Neural progenitor cell (in vitro differentiated cells): ENCODE measurements at regions not wholly inside any gene's neighbourhood (a gene's known extent, or its start where the extent isn't known, plus 50 kb on each side); places are given as distances from the start of the nearest gene placed in this dataset.

Source experiments
- DNase-seq: peaks from one replicate; pipeline ENCODE4 v3.0.0-alpha.2; 2016; ENCODE audit warnings: low spot score
- H2AFZ ChIP-seq: fragments of 200-600 bp; sonication (generic); replicated peaks from 2 replicates; pipeline ENCODE4 v1.6.1; 2016; ENCODE audit warnings: antibody characterized with exemption
- H3F3A ChIP-seq: fragments of 200-600 bp; sonication (generic); 2 replicates; pipeline ENCODE4 v1.6.1; 2016; ENCODE audit warnings: antibody characterized with exemption, low read depth
- H3K27ac ChIP-seq: fragments of 200-600 bp; sonication (generic); 2 replicates; pipeline ENCODE4 v1.5.1; 2016; ENCODE audit warnings: mild to moderate bottlenecking
- H3K27me3 ChIP-seq: fragments of 200-600 bp; sonication (generic); 2 replicates; pipeline ENCODE4 v1.6.1; 2016; ENCODE audit warnings: mild to moderate bottlenecking, moderate library complexity
- H3K36me3 ChIP-seq: fragments of 200-600 bp; sonication (generic); 2 replicates; pipeline ENCODE4 v1.5.1; 2016
- H3K4me1 ChIP-seq: fragments of 200-600 bp; sonication (generic); 2 replicates; pipeline ENCODE4 v1.6.1; 2016; ENCODE audit warnings: mixed run types
- H3K4me2 ChIP-seq: fragments of 200-600 bp; sonication (generic); 2 replicates; pipeline ENCODE4 v1.6.1; 2016
- H3K4me3 ChIP-seq: fragments of 200-600 bp; sonication (generic); 2 replicates; pipeline ENCODE4 v1.5.1; 2016
- H3K79me2 ChIP-seq: fragments of 200-600 bp; sonication (generic); 2 replicates; pipeline ENCODE4 v1.6.1; 2016; ENCODE audit warnings: low read depth
- H3K9ac ChIP-seq: fragments of 200-600 bp; sonication (generic); 2 replicates; pipeline ENCODE4 v1.6.1; 2016
- H3K9me3 ChIP-seq: fragments of 200-600 bp; sonication (generic); 2 replicates; pipeline ENCODE4 v1.5.1; 2016; ENCODE audit warnings: low read depth
- H4K20me1 ChIP-seq: fragments of 200-600 bp; sonication (generic); 2 replicates; pipeline ENCODE4 v1.6.1; 2016; ENCODE audit warnings: low read depth
- H3K27ac Mint-ChIP-seq: 3 replicates; pipeline ENCODE4 v1.8.0; 2021; ENCODE audit warnings: mixed read lengths
- H3K27me3 Mint-ChIP-seq: 2 replicates; pipeline ENCODE4 v1.8.0; 2022; ENCODE audit warnings: low read depth, mild to moderate bottlenecking, inconsistent platforms, moderate library complexity, mixed read lengths; ENCODE audit not compliant: insufficient read depth
- H3K36me3 Mint-ChIP-seq: 3 replicates; pipeline ENCODE4 v1.8.0; 2021; ENCODE audit warnings: mixed read lengths
- H3K4me1 Mint-ChIP-seq: 3 replicates; pipeline ENCODE4 v1.8.0; 2021; ENCODE audit warnings: mixed read lengths
- H3K4me3 Mint-ChIP-seq: 3 replicates; pipeline ENCODE4 v1.8.0; 2021; ENCODE audit warnings: mild to moderate bottlenecking, moderate library complexity, mixed read lengths
- H3K9me3 Mint-ChIP-seq: 3 replicates; pipeline ENCODE4 v1.8.0; 2020; ENCODE audit warnings: mixed read lengths
- CTCF ChIP-seq: fragments of 200-600 bp; sonication (generic); IDR thresholded peaks from 2 replicates; pipeline ENCODE4 v1.5.1; 2017; ENCODE audit warnings: antibody characterized with exemption, mild to moderate bottlenecking
- EZH2 ChIP-seq: fragments of 200-600 bp; sonication (generic); IDR thresholded peaks from 2 replicates; pipeline ENCODE4 v1.6.1; 2017; ENCODE audit warnings: antibody characterized with exemption, mild to moderate bottlenecking, moderate library complexity
- EZH2phosphoT487 ChIP-seq: fragments of 200-600 bp; sonication (generic); IDR thresholded peaks from 2 replicates; pipeline ENCODE4 v1.6.1; 2017; ENCODE audit warnings: antibody characterized with exemption

- no peaks in the 10 kb centered on the region for H3K4me1 Mint-ChIP-seq
- Histone ChIP-seq H3K27me3 (no peaks in the 10 kb centered on the region), H3F3A (no peaks in the 10 kb centered on the region), H3K9me3 (no peaks in the 10 kb centered on the region), H3K4me1 (no peaks in the 10 kb centered on the region), H3K79me2 (no peaks in the 10 kb centered on the region), H2AFZ (peak overlapping the region; percentile 61), H3K36me3 (no peaks in the 10 kb centered on the region), H3K9ac (no peak overlapping the region), H3K27ac (no peak overlapping the region), H3K4me3 (no peak overlapping the region), H3K4me2 (no peak overlapping the region), H4K20me1 (no peaks in the 10 kb centered on the region)
- no peak overlapping the region for H3K4me3 Mint-ChIP-seq
- peaks cover 5% of the 10 kb centered on the region for H3K27me3 Mint-ChIP-seq
- no peaks in the 10 kb centered on the region for H3K9me3 Mint-ChIP-seq
- H3K27ac Mint-ChIP-seq = no peak overlapping the region
- no peak for DNase-seq
- no peaks in the 10 kb centered on the region for H3K36me3 Mint-ChIP-seq
- TF ChIP-seq CTCF (peak; percentile 29), EZH2 (no peak), EZH2phosphoT487 (no peak)
These were observed 85.4 kb upstream of the SLC13A1 start for GRCh38 chr7:123285076-123285700.

DNA sequence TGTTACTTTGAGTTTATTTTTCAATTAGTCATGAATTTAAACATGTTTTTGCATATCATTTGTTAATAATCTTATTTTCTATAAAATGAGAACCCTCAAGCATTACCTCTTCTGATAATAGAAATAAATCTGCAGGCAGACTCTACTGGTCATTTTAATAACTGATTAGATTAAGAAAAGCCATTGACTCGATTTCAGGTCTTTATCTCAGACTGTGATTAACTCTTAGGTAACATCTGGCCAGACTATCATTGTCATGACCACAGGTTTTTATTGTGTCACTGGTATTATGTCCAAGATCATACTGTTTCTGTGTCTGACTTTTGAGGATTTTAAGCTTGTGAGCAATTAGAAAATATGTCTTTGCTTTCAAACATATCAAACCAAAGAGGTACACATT lies 83.6 kb upstream of the SLC13A1 start:
- Histone ChIP-seq H4K20me1 (no peaks in the 10 kb centered on the region), H3K9ac (no peak overlapping the region), H3K4me3 (no peak overlapping the region), H3K4me1 (no peaks in the 10 kb centered on the region), H3K36me3 (no peaks in the 10 kb centered on the region), H3K27me3 (no peaks in the 10 kb centered on the region), H3K79me2 (no peaks in the 10 kb centered on the region), H2AFZ (no peak overlapping the region), H3F3A (no peaks in the 10 kb centered on the region), H3K4me2 (no peak overlapping the region), H3K27ac (no peak overlapping the region), H3K9me3 (no peaks in the 10 kb centered on the region)
- Mint-ChIP-seq H3K9me3 (no peaks in the 10 kb centered on the region), H3K4me3 (no peak overlapping the region), H3K36me3 (no peaks in the 10 kb centered on the region), H3K4me1 (no peaks in the 10 kb centered on the region), H3K27ac (no peak overlapping the region), H3K27me3 (peaks cover 5% of the 10 kb centered on the region)
- TF ChIP-seq CTCF = no peak
- TF ChIP-seq EZH2 = no peak
- no peak for TF ChIP-seq EZH2phosphoT487
- no peak for DNase-seq

GRCh38 chr7:123282181-123282580 lies 82.4 kb upstream of the SLC13A1 start:
- H4K20me1 ChIP-seq = no peaks in the 10 kb centered on the region
- H3K36me3 ChIP-seq = no peaks in the 10 kb centered on the region
- no peaks in the 10 kb centered on the region for H3K4me1 ChIP-seq
- no peak overlapping the region for H3K4me3 ChIP-seq
- no peaks in the 10 kb centered on the region for H3K27me3 ChIP-seq
- H3K9me3 ChIP-seq = no peaks in the 10 kb centered on the region
- H3K27me3 Mint-ChIP-seq = peaks cover 7% of the 10 kb centered on the region
- no peak overlapping the region for H2AFZ ChIP-seq
- no peak for TF ChIP-seq CTCF
- TF ChIP-seq EZH2 = no peak
- TF ChIP-seq EZH2phosphoT487 = no peak
- H3K9ac ChIP-seq = no peak overlapping the region
- no peak overlapping the region for H3K4me3 Mint-ChIP-seq
- H3K4me2 ChIP-seq = no peak overlapping the region
- H3K79me2 ChIP-seq = no peaks in the 10 kb centered on the region
- no peak overlapping the region for H3K27ac ChIP-seq
- DNase-seq = no peak
- no peaks in the 10 kb centered on the region for H3F3A ChIP-seq
- H3K9me3 Mint-ChIP-seq = no peaks in the 10 kb centered on the region
- H3K27ac Mint-ChIP-seq = no peak overlapping the region
- no peaks in the 10 kb centered on the region for H3K4me1 Mint-ChIP-seq
- H3K36me3 Mint-ChIP-seq = no peaks in the 10 kb centered on the region
